ENCODE measurements at regions not wholly inside any gene's neighbourhood (a gene's known extent, or its start where the extent isn't known, plus 50 kb on each side); places are given as distances from the start of the nearest gene placed in this dataset.

GRCh38 chr6:61562098-61562497 is 723.9 kb downstream of the KHDRBS2 start:
- TF ChIP-seq, protein P1, sequence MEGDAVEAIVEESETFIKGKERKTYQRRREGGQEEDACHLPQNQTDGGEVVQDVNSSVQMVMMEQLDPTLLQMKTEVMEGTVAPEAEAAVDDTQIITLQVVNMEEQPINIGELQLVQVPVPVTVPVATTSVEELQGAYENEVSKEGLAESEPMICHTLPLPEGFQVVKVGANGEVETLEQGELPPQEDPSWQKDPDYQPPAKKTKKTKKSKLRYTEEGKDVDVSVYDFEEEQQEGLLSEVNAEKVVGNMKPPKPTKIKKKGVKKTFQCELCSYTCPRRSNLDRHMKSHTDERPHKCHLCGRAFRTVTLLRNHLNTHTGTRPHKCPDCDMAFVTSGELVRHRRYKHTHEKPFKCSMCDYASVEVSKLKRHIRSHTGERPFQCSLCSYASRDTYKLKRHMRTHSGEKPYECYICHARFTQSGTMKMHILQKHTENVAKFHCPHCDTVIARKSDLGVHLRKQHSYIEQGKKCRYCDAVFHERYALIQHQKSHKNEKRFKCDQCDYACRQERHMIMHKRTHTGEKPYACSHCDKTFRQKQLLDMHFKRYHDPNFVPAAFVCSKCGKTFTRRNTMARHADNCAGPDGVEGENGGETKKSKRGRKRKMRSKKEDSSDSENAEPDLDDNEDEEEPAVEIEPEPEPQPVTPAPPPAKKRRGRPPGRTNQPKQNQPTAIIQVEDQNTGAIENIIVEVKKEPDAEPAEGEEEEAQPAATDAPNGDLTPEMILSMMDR (IDR thresholded peaks at IDR 0.05; ENCODE audit: insufficient read depth, low read length): no peak
- no peak for TF ChIP-seq POLR2AphosphoS5 (IDR thresholded peaks at IDR 0.05; ENCODE audit: low read depth)

Measured in HL-60 (cell line).